Endodermal cell (in vitro differentiated cells): ENCODE measurements at regions not wholly inside any gene's neighbourhood (a gene's known extent, or its start where the extent isn't known, plus 50 kb on each side); places are given as distances from the start of the nearest gene placed in this dataset.
"Not testable (repeated sequence)": the region's sequence is repeated elsewhere in the genome, so short reads cannot be mapped to it uniquely, and the experiment has no call there.

Source experiments
- DNase-seq: peaks from one replicate; pipeline ENCODE4 v3.0.0-alpha.2; 2017
- H3K27ac ChIP-seq: 2 replicates; pipeline ENCODE4 v1.5.1; 2013; ENCODE audit warnings: mild to moderate bottlenecking, low read depth, low read length, moderate library complexity
- H3K27me3 ChIP-seq: 2 replicates; pipeline ENCODE4 v1.6.1; 2013; ENCODE audit warnings: mild to moderate bottlenecking, low read length, moderate library complexity; ENCODE audit not compliant: insufficient read depth, control insufficient read depth, poor library complexity, severe bottlenecking
- H3K36me3 ChIP-seq: 2 replicates; pipeline ENCODE4 v1.7.0; 2013; ENCODE audit warnings: mild to moderate bottlenecking, low read length, moderate library complexity; ENCODE audit not compliant: control insufficient read depth, insufficient read depth
- H3K4me1 ChIP-seq: one replicate; pipeline ENCODE4 v1.7.0; 2013; ENCODE audit warnings: low read length; ENCODE audit not compliant: control insufficient read depth, insufficient read depth
- H3K4me3 ChIP-seq: 2 replicates; pipeline ENCODE4 v1.5.1; 2013; ENCODE audit warnings: mild to moderate bottlenecking, low read length, moderate library complexity
- H3K9ac ChIP-seq: 2 replicates; pipeline ENCODE4 v1.6.1; 2013; ENCODE audit warnings: mild to moderate bottlenecking, low read length, moderate library complexity; ENCODE audit not compliant: poor library complexity, severe bottlenecking; ENCODE audit errors: extremely low read depth
- H3K9me3 ChIP-seq: 2 replicates; pipeline ENCODE4 v1.6.1; 2013; ENCODE audit warnings: mild to moderate bottlenecking, low read length, moderate library complexity; ENCODE audit not compliant: control insufficient read depth
- H3K27ac Mint-ChIP-seq: 2 replicates; pipeline ENCODE4 v1.8.0; 2020; ENCODE audit warnings: mixed read lengths
- H3K27me3 Mint-ChIP-seq: 2 replicates; pipeline ENCODE4 v1.8.0; 2021; ENCODE audit warnings: mild to moderate bottlenecking, mixed read lengths; ENCODE audit not compliant: insufficient read depth
- H3K36me3 Mint-ChIP-seq: 2 replicates; pipeline ENCODE4 v1.8.0; 2020; ENCODE audit warnings: low read depth, mixed read lengths
- H3K4me1 Mint-ChIP-seq: 2 replicates; pipeline ENCODE4 v1.8.0; 2020; ENCODE audit warnings: mixed read lengths
- H3K4me3 Mint-ChIP-seq: 2 replicates; pipeline ENCODE4 v1.8.0; 2020; ENCODE audit warnings: mild to moderate bottlenecking, moderate library complexity, mixed read lengths
- H3K9me3 Mint-ChIP-seq: 2 replicates; pipeline ENCODE4 v1.8.0; 2020; ENCODE audit warnings: mild to moderate bottlenecking, mixed read lengths
- WGBS, 2 experiments: methylation state at CpG; one replicate each; pipeline versions ENCODE4 v1.1.5 to v1.1.7; 2013; ENCODE audit warnings: missing lambda C conversion rate in 2 of 2, mixed read lengths in 1 of 2; ENCODE audit not compliant: insufficient coverage in 1 of 2, insufficient read length in 1 of 2; 5-methylcytosine and 5-hydroxymethylcytosine counted together

GRCh38 chr1:144539191-144539960 is 53.3 kb upstream of the PPIAL4F start:
- H3K27me3 ChIP-seq, H3K9me3 ChIP-seq, H3K27ac ChIP-seq, H3K4me3 Mint-ChIP-seq, H3K36me3 ChIP-seq, H3K9ac ChIP-seq, H3K27ac Mint-ChIP-seq, H3K36me3 Mint-ChIP-seq, H3K4me3 ChIP-seq, H3K4me1 Mint-ChIP-seq, H3K27me3 Mint-ChIP-seq, H3K9me3 Mint-ChIP-seq, H3K4me1 ChIP-seq: not testable (repeated sequence)
- peak; percentile 9 for DNase-seq
- WGBS, 2 experiments, result 84 to 93% methylated on average over 9 to 24 of the region's 37 CpGs
